ENCODE measurements at regions not wholly inside any gene's neighbourhood (a gene's known extent, or its start where the extent isn't known, plus 50 kb on each side); places are given as distances from the start of the nearest gene placed in this dataset.
"Not testable (repeated sequence)": the region's sequence is repeated elsewhere in the genome, so short reads cannot be mapped to it uniquely, and the experiment has no call there.

- no peak for FAIRE-seq
- H3K4me1 ChIP-seq (ENCODE audit: control insufficient read depth in 3 of 3, insufficient read depth in 2 of 3, low read depth in 1 of 3, low read length in 2 of 3), result no peaks in the 10 kb centered on the region
- WGBS, 3 donors, result 51 to 70% (median 52%) methylated on average over 2 of the region's 2 CpGs
- H3K36me3 ChIP-seq (ENCODE audit: control insufficient read depth in 3 of 3, insufficient read depth in 2 of 3, low read depth in 1 of 3, low read length in 3 of 3), result no peaks in the 10 kb centered on the region
- peaks cover 0 to 1% (median 0%) of the 10 kb centered on the region in 3 donors for H3K27me3 ChIP-seq (ENCODE audit: control insufficient read depth in 3 of 3, insufficient read depth in 3 of 3, low read length in 3 of 3)
- no peak overlapping the region for H3K4me3 ChIP-seq (ENCODE audit: low read depth in 1 of 3, low read length in 3 of 3)
- no peaks in the 10 kb centered on the region for H3K9me3 ChIP-seq (ENCODE audit: control insufficient read depth in 2 of 2, insufficient read depth in 1 of 2, low read depth in 1 of 2, low read length in 1 of 2)
- H3K27ac ChIP-seq (ENCODE audit: low read depth in 1 of 3, low read length in 2 of 3), result no peak overlapping the region
- DNase-seq, result no peak
These were observed 72.0 kb downstream of the VCAM1 start for GRCh38 chr1:100791586-100791985.

- no peak overlapping the region for H3K27ac ChIP-seq (ENCODE audit: low read depth in 1 of 3, low read length in 2 of 3)
- no peaks in the 10 kb centered on the region for H3K36me3 ChIP-seq (ENCODE audit: control insufficient read depth in 3 of 3, insufficient read depth in 2 of 3, low read depth in 1 of 3, low read length in 3 of 3)
- H3K27me3 ChIP-seq (ENCODE audit: control insufficient read depth in 3 of 3, insufficient read depth in 3 of 3, low read length in 3 of 3), result peaks cover 0 to 1% (median 0%) of the 10 kb centered on the region in 3 donors
- H3K9me3 ChIP-seq (ENCODE audit: control insufficient read depth in 2 of 2, insufficient read depth in 1 of 2, low read depth in 1 of 2, low read length in 1 of 2), result no peaks in the 10 kb centered on the region
- no peak for FAIRE-seq
- no peak for DNase-seq
- H3K4me1 ChIP-seq (ENCODE audit: control insufficient read depth in 3 of 3, insufficient read depth in 2 of 3, low read depth in 1 of 3, low read length in 2 of 3), result no peaks in the 10 kb centered on the region
- WGBS, 3 donors, result 60 to 83% (median 74%) methylated on average over 3 of the region's 3 CpGs
- H3K4me3 ChIP-seq (ENCODE audit: low read depth in 1 of 3, low read length in 3 of 3), result no peak overlapping the region
These were observed 74.1 kb downstream of the VCAM1 start for GRCh38 chr1:100793659-100794058.

DNA sequence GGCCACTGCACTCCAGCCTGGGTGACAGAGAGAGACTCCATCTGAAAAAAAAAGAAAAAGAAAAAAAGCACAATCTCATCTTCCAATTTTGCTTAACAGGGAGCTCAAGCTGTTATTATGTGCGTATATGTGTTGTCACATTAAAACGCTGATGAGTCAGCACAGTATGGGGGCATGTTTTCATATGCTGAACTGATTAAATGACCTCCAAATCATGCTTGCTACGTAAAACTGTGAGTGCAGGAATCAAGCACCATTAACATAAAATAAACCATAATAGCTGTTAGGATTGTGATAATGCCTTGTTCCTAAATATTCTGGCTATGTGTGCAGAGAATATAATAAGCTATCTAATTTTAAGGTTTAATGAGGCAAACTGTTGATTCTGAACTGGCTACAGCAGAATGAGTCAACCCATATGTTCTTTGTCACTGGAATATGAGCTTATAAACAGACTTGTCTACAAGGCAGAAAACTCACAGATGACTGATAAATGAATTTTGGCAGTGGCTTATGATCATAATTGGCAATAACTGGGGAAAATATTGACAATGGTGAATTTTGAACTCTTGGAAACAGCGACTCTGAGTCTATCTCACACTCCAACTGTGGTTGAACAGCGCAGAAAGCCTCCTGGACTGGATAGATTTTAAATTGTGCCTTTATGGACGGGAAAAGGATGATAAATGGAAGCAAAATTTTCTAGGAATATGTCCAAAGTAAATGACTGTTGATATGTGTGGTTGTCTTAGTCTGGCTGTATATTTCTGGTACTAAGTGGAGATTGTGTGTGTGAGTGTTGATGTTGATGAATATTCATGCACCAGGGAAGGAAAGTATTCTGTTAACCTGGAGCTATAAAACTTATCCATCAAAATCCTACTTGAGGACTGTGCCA lies 75.5 kb downstream of the VCAM1 start:
- Histone ChIP-seq H3K27ac (ENCODE audit: low read depth in 1 of 3, low read length in 2 of 3) (no peak overlapping the region), H3K9me3 (ENCODE audit: control insufficient read depth in 2 of 2, insufficient read depth in 1 of 2, low read depth in 1 of 2, low read length in 1 of 2) (no peaks in the 10 kb centered on the region), H3K4me3 (ENCODE audit: low read depth in 1 of 3, low read length in 3 of 3) (no peak overlapping the region), H3K36me3 (ENCODE audit: control insufficient read depth in 3 of 3, insufficient read depth in 2 of 3, low read depth in 1 of 3, low read length in 3 of 3) (no peaks in the 10 kb centered on the region), H3K27me3 (ENCODE audit: control insufficient read depth in 3 of 3, insufficient read depth in 3 of 3, low read length in 3 of 3) (peaks cover 0 to 1% (median 0%) of the 10 kb centered on the region in 3 donors), H3K4me1 (ENCODE audit: control insufficient read depth in 3 of 3, insufficient read depth in 2 of 3, low read depth in 1 of 3, low read length in 2 of 3) (no peaks in the 10 kb centered on the region)
- 41 to 56% (median 49%) methylated on average over 6 of the region's 6 CpGs for WGBS, 3 donors
- no peak for FAIRE-seq
- DNase-seq, result no peak

DNA sequence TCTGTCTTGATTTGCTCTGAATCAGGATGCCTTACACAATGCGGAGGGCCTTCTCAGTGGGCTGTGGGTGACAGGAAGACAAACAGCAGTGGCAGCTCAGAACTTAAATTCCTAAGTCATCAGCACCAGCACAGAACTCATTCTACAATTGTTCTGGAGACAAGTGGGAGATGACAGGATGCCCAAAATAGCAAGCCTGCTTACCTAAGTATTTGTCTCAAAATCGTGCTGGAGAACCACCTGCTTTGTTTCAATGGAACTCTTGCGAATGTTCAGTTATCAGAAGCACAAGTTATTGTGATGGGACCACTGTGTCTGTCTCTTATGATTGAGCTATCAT lies 76.1 kb downstream of the VCAM1 start:
- Histone ChIP-seq H3K4me1 (ENCODE audit: control insufficient read depth in 3 of 3, insufficient read depth in 2 of 3, low read depth in 1 of 3, low read length in 2 of 3) (no peaks in the 10 kb centered on the region), H3K27ac (ENCODE audit: low read depth in 1 of 3, low read length in 2 of 3) (no peak overlapping the region), H3K27me3 (ENCODE audit: control insufficient read depth in 3 of 3, insufficient read depth in 3 of 3, low read length in 3 of 3) (peaks cover 0 to 1% (median 0%) of the 10 kb centered on the region in 3 donors), H3K36me3 (ENCODE audit: control insufficient read depth in 3 of 3, insufficient read depth in 2 of 3, low read depth in 1 of 3, low read length in 3 of 3) (no peaks in the 10 kb centered on the region), H3K9me3 (ENCODE audit: control insufficient read depth in 2 of 2, insufficient read depth in 1 of 2, low read depth in 1 of 2, low read length in 1 of 2) (no peaks in the 10 kb centered on the region), H3K4me3 (ENCODE audit: low read depth in 1 of 3, low read length in 3 of 3) (no peak overlapping the region)
- DNase-seq (no peak), FAIRE-seq (no peak)
- 71 to 80% (median 73%) methylated on average over 3 of the region's 3 CpGs for whole genome bisulfite sequencing, 3 donors

GRCh38 chr1:100796046-100796445 lies 76.5 kb downstream of the VCAM1 start:
- no peak for FAIRE-seq
- no peak overlapping the region for H3K4me3 ChIP-seq (ENCODE audit: low read depth in 1 of 3, low read length in 3 of 3)

GRCh38 chr1:100799548-100799947 lies 80.0 kb downstream of the VCAM1 start:
- H3K9me3 ChIP-seq (ENCODE audit: control insufficient read depth in 2 of 2, insufficient read depth in 1 of 2, low read depth in 1 of 2, low read length in 1 of 2), result no peaks in the 10 kb centered on the region
- no peak overlapping the region for H3K4me3 ChIP-seq (ENCODE audit: low read depth in 1 of 3, low read length in 3 of 3)
- no peak for FAIRE-seq
- DNase-seq, result no peak
- no peaks in the 10 kb centered on the region for H3K4me1 ChIP-seq (ENCODE audit: control insufficient read depth in 3 of 3, insufficient read depth in 2 of 3, low read depth in 1 of 3, low read length in 2 of 3)
- H3K27ac ChIP-seq (ENCODE audit: low read depth in 1 of 3, low read length in 2 of 3), result no peak overlapping the region
- WGBS, 3 donors, result 60 to 79% (median 67%) methylated on average over 2 of the region's 2 CpGs
- H3K27me3 ChIP-seq (ENCODE audit: control insufficient read depth in 3 of 3, insufficient read depth in 3 of 3, low read length in 3 of 3), result no peaks in the 10 kb centered on the region
- H3K36me3 ChIP-seq (ENCODE audit: control insufficient read depth in 3 of 3, insufficient read depth in 2 of 3, low read depth in 1 of 3, low read length in 3 of 3), result no peaks in the 10 kb centered on the region

More at GRCh38 chr1:100796046-100796445, 76.5 kb downstream of the VCAM1 start:
- DNase-seq, result no peak
- H3K4me1 ChIP-seq (ENCODE audit: control insufficient read depth in 3 of 3, insufficient read depth in 2 of 3, low read depth in 1 of 3, low read length in 2 of 3), result no peaks in the 10 kb centered on the region
- H3K36me3 ChIP-seq (ENCODE audit: control insufficient read depth in 3 of 3, insufficient read depth in 2 of 3, low read depth in 1 of 3, low read length in 3 of 3), result no peaks in the 10 kb centered on the region
- no peaks in the 10 kb centered on the region for H3K9me3 ChIP-seq (ENCODE audit: control insufficient read depth in 2 of 2, insufficient read depth in 1 of 2, low read depth in 1 of 2, low read length in 1 of 2)
- peaks cover 0 to 1% (median 0%) of the 10 kb centered on the region in 3 donors for H3K27me3 ChIP-seq (ENCODE audit: control insufficient read depth in 3 of 3, insufficient read depth in 3 of 3, low read length in 3 of 3)
- no peak overlapping the region for H3K27ac ChIP-seq (ENCODE audit: low read depth in 1 of 3, low read length in 2 of 3)

GRCh38 chr1:100799954-100800612 lies 80.5 kb downstream of the VCAM1 start:
- no peak for DNase-seq
- FAIRE-seq, result no peak
- Histone ChIP-seq H3K4me3 (ENCODE audit: low read depth in 1 of 3, low read length in 3 of 3) (no peak overlapping the region), H3K36me3 (ENCODE audit: control insufficient read depth in 3 of 3, insufficient read depth in 2 of 3, low read depth in 1 of 3, low read length in 3 of 3) (no peaks in the 10 kb centered on the region), H3K27ac (ENCODE audit: low read depth in 1 of 3, low read length in 2 of 3) (no peak overlapping the region), H3K4me1 (ENCODE audit: control insufficient read depth in 3 of 3, insufficient read depth in 2 of 3, low read depth in 1 of 3, low read length in 2 of 3) (no peaks in the 10 kb centered on the region), H3K9me3 (ENCODE audit: control insufficient read depth in 2 of 2, insufficient read depth in 1 of 2, low read depth in 1 of 2, low read length in 1 of 2) (no peaks in the 10 kb centered on the region), H3K27me3 (ENCODE audit: control insufficient read depth in 3 of 3, insufficient read depth in 3 of 3, low read length in 3 of 3) (no peaks in the 10 kb centered on the region)
- WGBS, 3 donors, result 59 to 80% (median 75%) methylated on average over 1 of the region's 1 CpG

- H3K36me3 ChIP-seq (ENCODE audit: control insufficient read depth in 3 of 3, insufficient read depth in 2 of 3, low read depth in 1 of 3, low read length in 3 of 3); H3K27me3 ChIP-seq (ENCODE audit: control insufficient read depth in 3 of 3, insufficient read depth in 3 of 3, low read length in 3 of 3); H3K27ac ChIP-seq (ENCODE audit: low read depth in 1 of 3, low read length in 2 of 3); H3K9me3 ChIP-seq (ENCODE audit: control insufficient read depth in 2 of 2, insufficient read depth in 1 of 2, low read depth in 1 of 2, low read length in 1 of 2); H3K4me3 ChIP-seq (ENCODE audit: low read depth in 1 of 3, low read length in 3 of 3); DNase-seq; H3K4me1 ChIP-seq (ENCODE audit: control insufficient read depth in 3 of 3, insufficient read depth in 2 of 3, low read depth in 1 of 3, low read length in 2 of 3); FAIRE-seq: not testable (repeated sequence)
- 89 to 96% (median 95%) methylated on average over 4 of the region's 4 CpGs for WGBS, 3 donors
These were observed 81.7 kb downstream of the VCAM1 start for GRCh38 chr1:100801256-100801655.

All from small intestine (tissue), 7 donors.